Body of pancreas (tissue), 4 donors: ENCODE measurements at regions not wholly inside any gene's neighbourhood (a gene's known extent, or its start where the extent isn't known, plus 50 kb on each side); places are given as distances from the start of the nearest gene placed in this dataset.

Source experiments
- ATAC-seq: fragments of 150-250 bp; one replicate; pipeline ENCODE4 v1.9.1; 2016
- DNase-seq, 4 donors: peaks; one replicate each; pipeline ENCODE4 v3.0.0-alpha.2; 2019
- H3K27ac ChIP-seq, 4 donors: fragments of 200-600 bp; sonication (generic); 1 replicate in 3 of 4; 2 replicates in 1 of 4; pipeline versions ENCODE4 v1.5.1 to v1.6.1; 2016 to 2019; ENCODE audit warnings: mild to moderate bottlenecking in 1 of 4, mixed read lengths in 1 of 4, moderate library complexity in 1 of 4
- H3K27me3 ChIP-seq, 2 donors: fragments of 200-600 bp; sonication (generic); one replicate each; pipeline ENCODE4 v1.6.0; 2016; ENCODE audit warnings: mild to moderate bottlenecking in 1 of 2
- H3K36me3 ChIP-seq, 2 donors: fragments of 200-600 bp; sonication (generic); replicated peaks in 1 of 2; 2 replicates each; pipeline ENCODE4 v1.5.1; 2016; ENCODE audit warnings: low read depth in 2 of 2; ENCODE audit not compliant: insufficient read depth in 1 of 2
- H3K4me1 ChIP-seq: fragments of 200-600 bp; sonication (generic); one replicate; pipeline ENCODE4 v1.6.0; 2016
- H3K4me3 ChIP-seq, 2 donors: fragments of 200-600 bp; sonication (generic); 1 replicate in 1 of 2; 2 replicates in 1 of 2; pipeline ENCODE4 v1.5.1; 2016 to 2019
- H3K9me3 ChIP-seq, 3 donors: fragments of 200-600 bp; sonication (generic); 1 replicate in 2 of 3; 2 replicates in 1 of 3; pipeline ENCODE4 v1.5.1; 2016
- POLR2A ChIP-seq, 3 donors: fragments of 450-650 bp; IDR thresholded peaks; one replicate each; pipeline ENCODE4 v1.6.1; 2016; ENCODE audit warnings: antibody characterized with exemption in 3 of 3, mild to moderate bottlenecking in 2 of 3
- WGBS, 2 donors: methylation state at CpG; one replicate each; pipeline ENCODE4 v1.1.5; 2017; 5-methylcytosine and 5-hydroxymethylcytosine counted together
- intact Hi-C: fragments of 100-400 bp; cut with DNase I; formaldehyde crosslinking; loops from one replicate; pipeline ENCODE4 v1.15.1; 2023
- TF ChIP-seq, protein P1 (sequence below), 7 experiments: fragments of 450-650 bp in 4 of 7; fragments of 200-600 bp in 3 of 7; sonication (generic) in 3 of 7; IDR thresholded peaks; one replicate each; pipeline ENCODE4 v1.5.1; 2016 to 2019; ENCODE audit warnings: antibody characterized with exemption in 7 of 7

- no peak overlapping the region for H3K4me3 ChIP-seq
- H3K27ac ChIP-seq, result no peak overlapping the region
- no peaks in the 10 kb centered on the region for H3K27me3 ChIP-seq
- no peaks in the 10 kb centered on the region for H3K36me3 ChIP-seq
- DNase-seq (no peak), ATAC-seq (no peak)
- WGBS, 2 donors, result 62 to 63% methylated on average over 2 of the region's 2 CpGs
- intact Hi-C loops, result no loop called here
- TF ChIP-seq, protein P1, sequence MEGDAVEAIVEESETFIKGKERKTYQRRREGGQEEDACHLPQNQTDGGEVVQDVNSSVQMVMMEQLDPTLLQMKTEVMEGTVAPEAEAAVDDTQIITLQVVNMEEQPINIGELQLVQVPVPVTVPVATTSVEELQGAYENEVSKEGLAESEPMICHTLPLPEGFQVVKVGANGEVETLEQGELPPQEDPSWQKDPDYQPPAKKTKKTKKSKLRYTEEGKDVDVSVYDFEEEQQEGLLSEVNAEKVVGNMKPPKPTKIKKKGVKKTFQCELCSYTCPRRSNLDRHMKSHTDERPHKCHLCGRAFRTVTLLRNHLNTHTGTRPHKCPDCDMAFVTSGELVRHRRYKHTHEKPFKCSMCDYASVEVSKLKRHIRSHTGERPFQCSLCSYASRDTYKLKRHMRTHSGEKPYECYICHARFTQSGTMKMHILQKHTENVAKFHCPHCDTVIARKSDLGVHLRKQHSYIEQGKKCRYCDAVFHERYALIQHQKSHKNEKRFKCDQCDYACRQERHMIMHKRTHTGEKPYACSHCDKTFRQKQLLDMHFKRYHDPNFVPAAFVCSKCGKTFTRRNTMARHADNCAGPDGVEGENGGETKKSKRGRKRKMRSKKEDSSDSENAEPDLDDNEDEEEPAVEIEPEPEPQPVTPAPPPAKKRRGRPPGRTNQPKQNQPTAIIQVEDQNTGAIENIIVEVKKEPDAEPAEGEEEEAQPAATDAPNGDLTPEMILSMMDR (IDR thresholded peaks at IDR 0.05), result no peak
- no peak for TF ChIP-seq POLR2A (IDR thresholded peaks at IDR 0.05)
- no peaks in the 10 kb centered on the region for H3K9me3 ChIP-seq
- no peaks in the 10 kb centered on the region for H3K4me1 ChIP-seq
Measured at GRCh38 chr20:11376998-11377397, 540.7 kb upstream of the BTBD3 start.

DNA sequence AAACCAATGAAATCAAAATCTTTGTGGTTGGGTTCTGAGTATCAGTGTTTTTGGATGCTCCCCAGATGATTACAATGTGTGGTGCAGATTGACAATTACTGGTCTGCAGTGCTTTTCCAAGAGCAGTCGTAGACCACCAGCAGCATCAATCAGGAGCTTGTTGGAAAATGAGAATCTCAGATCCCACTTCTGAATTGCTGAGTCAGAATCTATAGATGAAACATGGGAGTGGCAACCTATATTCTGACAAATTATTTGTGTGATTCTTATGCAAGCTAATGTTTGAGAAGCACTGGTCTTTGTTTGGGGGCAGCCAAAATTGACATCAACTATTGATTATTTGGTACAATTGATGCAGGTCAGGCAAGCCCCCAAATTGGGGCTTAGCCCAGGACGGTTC lies 539.9 kb upstream of the BTBD3 start:
- no peak for ATAC-seq

GRCh38 chr20:11378252-11378651 lies 539.4 kb upstream of the BTBD3 start:
- WGBS, 2 donors, result 95% methylated on average over 1 of the region's 1 CpG; no CpG with 5 or more reads in 1 of the 2 donors
- no peak for ATAC-seq

More for the DNA sequence above, 539.9 kb upstream of the BTBD3 start:
- Histone ChIP-seq H3K9me3 (no peaks in the 10 kb centered on the region), H3K27ac (no peak overlapping the region), H3K36me3 (no peaks in the 10 kb centered on the region), H3K4me1 (no peaks in the 10 kb centered on the region), H3K4me3 (no peak overlapping the region), H3K27me3 (no peaks in the 10 kb centered on the region)
- no peak for TF ChIP-seq POLR2A (IDR thresholded peaks at IDR 0.05)
- TF ChIP-seq, protein P1 (IDR thresholded peaks at IDR 0.05), result no peak
- intact Hi-C loops, result no loop called here
- DNase-seq, result no peak
- whole genome bisulfite sequencing, 2 donors, result 63 to 70% methylated on average over 2 of the region's 2 CpGs

GRCh38 chr20:11379257-11380011 lies 538.3 kb upstream of the BTBD3 start:
- intact Hi-C loops, result no loop called here
- no peak for TF ChIP-seq POLR2A (IDR thresholded peaks at IDR 0.05)
- TF ChIP-seq, protein P1 (IDR thresholded peaks at IDR 0.05), result no peak

More at GRCh38 chr20:11378252-11378651, 539.4 kb upstream of the BTBD3 start:
- Histone ChIP-seq H3K4me1 (no peaks in the 10 kb centered on the region), H3K36me3 (no peaks in the 10 kb centered on the region), H3K4me3 (no peak overlapping the region), H3K27ac (no peak overlapping the region), H3K27me3 (no peaks in the 10 kb centered on the region), H3K9me3 (no peaks in the 10 kb centered on the region)
- TF ChIP-seq POLR2A (IDR thresholded peaks at IDR 0.05), result no peak
- TF ChIP-seq, protein P1 (IDR thresholded peaks at IDR 0.05), result no peak
- intact Hi-C loops, result no loop called here
- DNase-seq, result no peak

DNA sequence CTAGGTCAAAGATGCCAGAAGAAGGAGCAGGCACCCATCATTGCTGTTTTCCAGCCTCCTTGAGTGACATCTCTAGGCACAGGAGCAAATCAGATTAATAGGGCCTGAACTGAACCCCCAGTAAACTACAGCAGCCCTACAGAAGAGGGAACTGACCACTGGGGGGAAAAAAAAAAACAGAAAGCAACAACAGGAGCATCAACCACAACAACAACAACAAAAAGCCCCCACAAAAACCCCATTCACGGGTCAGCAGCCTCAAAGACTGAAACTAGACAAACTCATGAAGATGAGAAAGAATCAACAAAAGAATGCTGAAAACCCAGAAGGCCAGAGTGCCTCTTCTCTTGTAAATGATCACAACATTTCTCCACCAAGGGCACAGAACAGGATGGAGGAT lies 537.4 kb upstream of the BTBD3 start:
- no peak overlapping the region for H3K27ac ChIP-seq
- TF ChIP-seq, protein P1 (IDR thresholded peaks at IDR 0.05), result no peak
- ATAC-seq (no peak), DNase-seq (no peak)
- no peaks in the 10 kb centered on the region for H3K36me3 ChIP-seq
- 46 to 59% methylated on average over 1 of the region's 1 CpG for WGBS, 2 donors
- H3K27me3 ChIP-seq, result no peaks in the 10 kb centered on the region
- no peak overlapping the region for H3K4me3 ChIP-seq
- intact Hi-C loops, result no loop called here
- H3K9me3 ChIP-seq, result no peaks in the 10 kb centered on the region
- H3K4me1 ChIP-seq, result no peaks in the 10 kb centered on the region

More at GRCh38 chr20:11379257-11380011, 538.3 kb upstream of the BTBD3 start:
- DNase-seq, result no peak
- no peak overlapping the region for H3K27ac ChIP-seq
- no peak for ATAC-seq
- no peaks in the 10 kb centered on the region for H3K27me3 ChIP-seq
- no peaks in the 10 kb centered on the region for H3K4me1 ChIP-seq
- H3K36me3 ChIP-seq, result no peaks in the 10 kb centered on the region
- no peak overlapping the region for H3K4me3 ChIP-seq
- WGBS, 2 donors, result 36 to 83% methylated on average over 6 to 16 of the region's 16 CpGs
- H3K9me3 ChIP-seq, result no peaks in the 10 kb centered on the region
